IMR-90 (cell line): ENCODE measurements at regions not wholly inside any gene's neighbourhood (a gene's known extent, or its start where the extent isn't known, plus 50 kb on each side); places are given as distances from the start of the nearest gene placed in this dataset.

ENCODE experiments used
- CHD1 ChIP-seq: IDR thresholded peaks from 2 replicates; pipeline ENCODE4 v1.6.1; 2012; ENCODE audit warnings: low read depth, low read length, improper control_type of control experiment
- ELK1 ChIP-seq: fragments of 150-350 bp; IDR thresholded peaks from 2 replicates; pipeline ENCODE4 v1.6.1; 2016; ENCODE audit warnings: low read depth, mild to moderate bottlenecking, low read length, moderate library complexity, borderline replicate concordance
- MAFK ChIP-seq: IDR thresholded peaks from 2 replicates; pipeline ENCODE4 v1.6.1; 2012; ENCODE audit warnings: low read depth, low read length, improper control_type of control experiment
- MAZ ChIP-seq: IDR thresholded peaks from 2 replicates; pipeline ENCODE4 v1.6.1; 2012; ENCODE audit warnings: low read depth, mild to moderate bottlenecking, low read length, improper control_type of control experiment, moderate library complexity, borderline replicate concordance
- MXI1 ChIP-seq: IDR thresholded peaks from 2 replicates; pipeline ENCODE4 v1.6.1; 2012; ENCODE audit warnings: low read depth, mild to moderate bottlenecking, low read length, moderate library complexity, borderline replicate concordance
- POLR2A ChIP-seq: IDR thresholded peaks from 2 replicates; pipeline ENCODE4 v1.6.1; 2012; ENCODE audit warnings: mild to moderate bottlenecking, low read depth, low read length
- RAD21 ChIP-seq: IDR thresholded peaks from 2 replicates; pipeline ENCODE4 v1.6.1; 2012; ENCODE audit warnings: low read length, improper control_type of control experiment
- RCOR1 ChIP-seq: IDR thresholded peaks from 2 replicates; pipeline ENCODE4 v1.6.1; 2012; ENCODE audit warnings: mild to moderate bottlenecking, low read length, improper control_type of control experiment; ENCODE audit not compliant: insufficient replicate concordance
- RFX5 ChIP-seq: IDR thresholded peaks from 2 replicates; pipeline ENCODE4 v1.8.0; 2012; ENCODE audit warnings: low read depth, mild to moderate bottlenecking, low read length, moderate library complexity
- SMC3 ChIP-seq: fragments of 150-350 bp; IDR thresholded peaks from 2 replicates; pipeline ENCODE4 v1.6.1; 2016; ENCODE audit warnings: low read depth, mild to moderate bottlenecking, antibody characterized with exemption, low read length, moderate library complexity
- TF ChIP-seq, protein P1 (sequence below): conservative IDR thresholded peaks from 2 replicates; pipeline ENCODE4 v1.5.1; 2012; ENCODE audit warnings: mild to moderate bottlenecking, low read depth, low read length, improper control_type of control experiment
- TF ChIP-seq, protein P2 (sequence below): fragments of 150-350 bp; IDR thresholded peaks from 2 replicates; pipeline ENCODE4 v1.6.1; 2017; ENCODE audit warnings: mild to moderate bottlenecking, antibody characterized with exemption, low read length, low read depth

DNA sequence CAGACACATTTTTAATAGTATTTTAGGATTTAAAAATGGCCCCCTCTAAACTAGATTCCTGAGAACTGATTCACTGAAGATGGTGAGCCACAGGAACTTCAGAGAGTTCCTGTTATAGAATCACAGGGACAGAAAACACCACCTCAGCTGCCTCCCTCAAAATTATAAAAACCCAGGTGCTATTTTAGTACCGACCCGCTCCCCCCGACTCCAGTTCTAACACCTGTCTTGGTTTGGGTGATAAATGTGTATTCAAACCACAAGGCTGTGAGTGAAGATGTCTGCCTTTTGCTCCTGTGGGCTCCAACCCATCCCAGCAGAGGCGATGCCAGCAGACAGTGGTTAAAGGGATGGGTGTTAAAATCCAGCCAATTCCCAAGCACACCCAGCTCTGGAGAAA, 127.4 kb upstream of the LY86 start:
- TF ChIP-seq, protein P1, sequence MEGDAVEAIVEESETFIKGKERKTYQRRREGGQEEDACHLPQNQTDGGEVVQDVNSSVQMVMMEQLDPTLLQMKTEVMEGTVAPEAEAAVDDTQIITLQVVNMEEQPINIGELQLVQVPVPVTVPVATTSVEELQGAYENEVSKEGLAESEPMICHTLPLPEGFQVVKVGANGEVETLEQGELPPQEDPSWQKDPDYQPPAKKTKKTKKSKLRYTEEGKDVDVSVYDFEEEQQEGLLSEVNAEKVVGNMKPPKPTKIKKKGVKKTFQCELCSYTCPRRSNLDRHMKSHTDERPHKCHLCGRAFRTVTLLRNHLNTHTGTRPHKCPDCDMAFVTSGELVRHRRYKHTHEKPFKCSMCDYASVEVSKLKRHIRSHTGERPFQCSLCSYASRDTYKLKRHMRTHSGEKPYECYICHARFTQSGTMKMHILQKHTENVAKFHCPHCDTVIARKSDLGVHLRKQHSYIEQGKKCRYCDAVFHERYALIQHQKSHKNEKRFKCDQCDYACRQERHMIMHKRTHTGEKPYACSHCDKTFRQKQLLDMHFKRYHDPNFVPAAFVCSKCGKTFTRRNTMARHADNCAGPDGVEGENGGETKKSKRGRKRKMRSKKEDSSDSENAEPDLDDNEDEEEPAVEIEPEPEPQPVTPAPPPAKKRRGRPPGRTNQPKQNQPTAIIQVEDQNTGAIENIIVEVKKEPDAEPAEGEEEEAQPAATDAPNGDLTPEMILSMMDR: no peak
- TF ChIP-seq RFX5 (no peak), RAD21 (no peak), SMC3 (no peak), POLR2A (no peak), MAZ (no peak), ELK1 (no peak), MAFK (no peak), MXI1 (no peak), RCOR1 (no peak), CHD1 (no peak)
- TF ChIP-seq, protein P2, sequence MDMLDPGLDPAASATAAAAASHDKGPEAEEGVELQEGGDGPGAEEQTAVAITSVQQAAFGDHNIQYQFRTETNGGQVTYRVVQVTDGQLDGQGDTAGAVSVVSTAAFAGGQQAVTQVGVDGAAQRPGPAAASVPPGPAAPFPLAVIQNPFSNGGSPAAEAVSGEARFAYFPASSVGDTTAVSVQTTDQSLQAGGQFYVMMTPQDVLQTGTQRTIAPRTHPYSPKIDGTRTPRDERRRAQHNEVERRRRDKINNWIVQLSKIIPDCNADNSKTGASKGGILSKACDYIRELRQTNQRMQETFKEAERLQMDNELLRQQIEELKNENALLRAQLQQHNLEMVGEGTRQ: no peak
